Stimulated activated naive B cell treated with anti-CD40 and anti-IgM and Interleukin-4, amounts not matched to agents 10 μg/mL and 1 μg/mL and 100 μg/mL, for 72 hours (primary cell): ENCODE measurements at regions not wholly inside any gene's neighbourhood (a gene's known extent, or its start where the extent isn't known, plus 50 kb on each side); places are given as distances from the start of the nearest gene placed in this dataset.

ENCODE experiments used
- ATAC-seq, 2 donors: fragments of 150-1000 bp; cut with Tn5 transposase; replicated peaks; 2 replicates each; pipeline ENCODE4 v1.10.0; 2021; ENCODE audit warnings: moderate library complexity in 1 of 2
- DNase-seq: peaks from one replicate; pipeline ENCODE4 v3.0.0; 2021
- H3K27ac Mint-ChIP-seq: one replicate; pipeline ENCODE4 v1.8.0; 2022; ENCODE audit warnings: mild to moderate bottlenecking, mixed read lengths
- H3K27me3 Mint-ChIP-seq, 2 donors: one replicate each; pipeline ENCODE4 v1.8.0; 2022; ENCODE audit warnings: mixed read lengths in 2 of 2
- H3K36me3 Mint-ChIP-seq, 2 donors: one replicate each; pipeline ENCODE4 v1.8.0; 2022; ENCODE audit warnings: mixed read lengths in 2 of 2, mild to moderate bottlenecking in 1 of 2
- H3K4me1 Mint-ChIP-seq, 2 donors: one replicate each; pipeline ENCODE4 v1.8.0; 2022; ENCODE audit warnings: mixed read lengths in 2 of 2, mild to moderate bottlenecking in 1 of 2
- H3K4me3 Mint-ChIP-seq, 2 donors: one replicate each; pipeline ENCODE4 v1.8.0; 2022; ENCODE audit warnings: mild to moderate bottlenecking in 2 of 2, mixed read lengths in 2 of 2, moderate library complexity in 1 of 2
- H3K9me3 Mint-ChIP-seq, 2 donors: one replicate each; pipeline ENCODE4 v1.8.0; 2022; ENCODE audit warnings: mixed read lengths in 2 of 2, mild to moderate bottlenecking in 1 of 2

DNA sequence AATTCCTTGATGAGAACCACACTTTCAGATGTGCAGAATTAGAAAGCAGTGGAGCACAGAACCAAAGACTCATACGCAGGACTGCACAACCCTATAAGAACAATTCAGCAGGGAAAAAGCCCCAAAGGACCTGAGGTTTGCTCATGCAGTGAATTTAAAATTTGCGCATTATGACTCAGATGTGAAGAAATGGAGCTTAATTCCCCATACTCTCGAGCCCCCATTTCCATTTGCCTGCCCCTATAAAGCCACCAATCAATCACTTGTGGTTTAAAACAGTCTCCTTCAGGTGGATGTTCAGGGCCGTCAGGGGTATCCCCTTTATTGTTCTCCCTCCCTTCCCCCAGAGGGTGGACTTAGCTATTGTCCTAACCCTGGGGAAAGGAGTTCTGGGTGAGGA is 221.2 kb downstream of the IGSF11 start:
- no peaks in the 10 kb centered on the region for H3K36me3 Mint-ChIP-seq
- no peaks in the 10 kb centered on the region for H3K9me3 Mint-ChIP-seq
- H3K4me3 Mint-ChIP-seq = no peak overlapping the region
- H3K4me1 Mint-ChIP-seq = peaks cover 0 to 6% of the 10 kb centered on the region in 2 donors
- no peak overlapping the region for H3K27ac Mint-ChIP-seq
- peaks cover 3 to 11% of the 10 kb centered on the region in 2 donors for H3K27me3 Mint-ChIP-seq
- DNase-seq (no peak), ATAC-seq (no peak)

DNA sequence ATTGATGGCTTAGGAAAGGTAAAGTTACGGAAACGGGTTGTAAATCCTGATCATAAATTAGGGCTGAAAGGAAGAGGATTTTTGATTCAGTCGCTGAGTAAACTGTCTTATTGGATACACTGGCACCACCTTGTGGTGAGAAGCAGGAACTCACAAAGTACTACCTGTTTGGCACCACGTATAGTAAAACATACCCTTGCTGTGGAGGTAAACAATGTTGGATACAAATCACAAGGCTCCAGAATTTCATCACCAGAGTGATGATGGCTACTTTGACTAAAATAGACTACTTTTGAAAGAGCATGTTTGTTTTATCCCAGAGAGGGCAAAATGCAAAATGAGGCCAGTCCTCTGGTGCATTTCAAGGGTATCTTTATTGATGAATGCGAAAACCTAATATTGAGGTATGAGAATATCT is 216.9 kb downstream of the IGSF11 start:
- peaks cover 0 to 11% of the 10 kb centered on the region in 2 donors for H3K27me3 Mint-ChIP-seq
- peak; percentile 71 to 74 for ATAC-seq
- H3K4me3 Mint-ChIP-seq = no peak overlapping the region
- H3K4me1 Mint-ChIP-seq = peaks cover 0 to 1% of the 10 kb centered on the region in 2 donors
- H3K9me3 Mint-ChIP-seq = no peaks in the 10 kb centered on the region
- H3K27ac Mint-ChIP-seq = no peak overlapping the region
- DNase-seq = no peak
- H3K36me3 Mint-ChIP-seq = no peaks in the 10 kb centered on the region

DNA sequence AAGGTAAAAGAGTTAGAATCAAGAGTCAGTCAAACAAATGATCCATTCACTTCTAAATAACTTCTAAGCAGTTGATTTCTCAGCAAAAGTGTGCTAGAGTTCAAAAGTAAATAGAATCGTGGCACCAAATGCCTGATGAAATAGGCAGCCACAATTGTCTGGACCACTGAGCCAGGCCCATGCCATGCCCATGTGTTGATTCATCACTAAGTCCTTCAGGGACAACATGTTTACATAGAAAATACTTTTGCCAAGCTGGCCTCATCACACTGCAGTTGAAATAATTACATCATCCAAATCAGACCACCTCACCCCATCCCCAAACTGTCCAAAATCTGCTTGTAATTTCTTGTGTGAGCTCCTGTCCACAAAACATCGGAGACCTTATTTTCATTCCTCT is 216.3 kb downstream of the IGSF11 start:
- no peaks in the 10 kb centered on the region for H3K36me3 Mint-ChIP-seq
- peaks cover 0 to 11% of the 10 kb centered on the region in 2 donors for H3K27me3 Mint-ChIP-seq
- DNase-seq (no peak), ATAC-seq (no peak)
- peaks cover 0 to 1% of the 10 kb centered on the region in 2 donors for H3K4me1 Mint-ChIP-seq
- no peak overlapping the region for H3K27ac Mint-ChIP-seq
- H3K4me3 Mint-ChIP-seq = no peak overlapping the region
- H3K9me3 Mint-ChIP-seq = no peaks in the 10 kb centered on the region

DNA sequence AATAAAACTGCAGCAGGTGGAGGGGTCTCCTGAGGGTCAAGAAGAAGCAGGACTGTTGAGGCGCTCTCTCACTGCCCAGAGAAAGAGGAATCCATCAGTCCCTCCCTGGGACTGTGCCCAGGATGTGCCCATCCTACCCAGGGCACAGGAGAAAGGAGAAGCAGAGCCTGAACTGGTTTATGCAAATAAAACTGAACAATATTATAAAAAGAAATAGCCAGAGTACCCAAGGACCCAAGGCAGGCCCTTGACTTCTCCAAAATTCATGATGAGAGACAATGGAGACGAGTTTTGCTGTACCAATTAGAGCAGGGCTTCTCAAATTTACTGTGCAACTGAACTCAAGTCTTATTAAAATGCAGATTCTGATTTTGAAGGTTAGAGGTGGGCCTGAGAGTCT is 211.0 kb downstream of the IGSF11 start:
- Mint-ChIP-seq H3K4me1 (no peaks in the 10 kb centered on the region), H3K27me3 (peaks cover 4% of the 10 kb centered on the region in 2 donors), H3K36me3 (no peaks in the 10 kb centered on the region), H3K9me3 (no peaks in the 10 kb centered on the region), H3K4me3 (no peak overlapping the region), H3K27ac (no peak overlapping the region)
- no peak for DNase-seq
- ATAC-seq = no peak

DNA sequence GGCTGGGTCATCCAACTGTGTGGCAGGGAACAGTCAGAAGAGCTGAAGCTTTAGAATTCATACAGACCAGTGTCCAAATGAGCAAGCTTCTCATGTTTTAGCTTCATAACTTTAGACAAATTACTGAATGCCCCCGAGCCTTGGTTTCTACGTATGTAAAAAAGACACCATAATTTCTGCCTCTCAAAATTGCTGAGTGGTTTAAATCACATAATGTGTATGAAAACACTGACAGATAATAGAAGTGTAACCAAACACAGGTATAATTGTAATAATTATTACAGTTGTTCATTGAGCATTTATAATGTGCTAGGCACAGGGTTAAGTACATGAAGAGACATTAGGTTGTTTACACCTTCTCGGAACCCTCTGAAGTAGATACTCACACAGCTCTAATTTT is 207.2 kb downstream of the IGSF11 start:
- ATAC-seq = no peak
- Mint-ChIP-seq H3K9me3 (no peaks in the 10 kb centered on the region), H3K4me3 (no peak overlapping the region), H3K36me3 (no peaks in the 10 kb centered on the region), H3K27me3 (peaks cover 4% of the 10 kb centered on the region in 2 donors), H3K4me1 (no peaks in the 10 kb centered on the region), H3K27ac (no peak overlapping the region)
- no peak for DNase-seq

DNA sequence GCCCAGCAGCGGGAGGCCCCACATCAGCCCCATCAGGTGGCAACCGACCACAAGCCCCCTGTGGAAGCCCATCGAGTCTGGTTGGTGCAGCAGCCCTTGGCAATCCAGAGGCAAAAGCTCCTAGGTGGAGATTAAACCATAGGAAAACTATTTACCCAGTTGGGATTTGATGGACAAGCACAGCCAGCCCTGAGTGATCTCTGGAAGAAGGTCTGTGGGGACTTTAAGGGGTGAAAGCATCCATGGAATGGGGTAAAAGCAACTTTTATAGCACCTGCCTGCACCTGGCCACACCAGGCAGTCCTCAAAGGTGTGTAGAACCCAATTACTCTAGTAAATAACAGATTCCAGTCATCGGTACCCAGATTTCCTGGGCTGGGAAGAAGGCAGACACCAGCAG is 206.3 kb downstream of the IGSF11 start:
- H3K27ac Mint-ChIP-seq = no peak overlapping the region

DNA sequence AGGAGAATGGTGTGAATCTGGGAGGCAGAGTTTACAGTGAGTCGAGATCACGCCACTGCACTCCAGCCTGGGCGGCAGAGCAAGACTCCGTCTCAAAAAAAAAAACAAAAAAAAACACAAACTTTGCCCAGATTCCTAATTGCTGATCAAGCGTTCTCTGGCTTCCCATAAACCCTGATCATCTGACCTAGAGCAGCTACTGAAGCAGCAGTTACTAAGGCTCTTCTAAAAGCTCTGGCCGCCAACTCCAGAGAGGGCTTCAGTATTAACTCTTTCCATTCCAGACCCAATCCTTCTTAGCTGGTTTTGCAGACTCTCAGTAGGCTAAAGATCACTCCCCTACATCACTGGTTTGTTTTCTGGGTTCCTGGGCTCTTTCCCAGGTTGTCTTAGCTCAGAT is 201.6 kb downstream of the IGSF11 start:
- H3K4me3 Mint-ChIP-seq = no peak overlapping the region

More for the DNA sequence above, 206.3 kb downstream of the IGSF11 start:
- no peak for ATAC-seq
- DNase-seq = no peak
- Mint-ChIP-seq H3K4me3 (no peak overlapping the region), H3K4me1 (no peaks in the 10 kb centered on the region), H3K27me3 (peaks cover 4% of the 10 kb centered on the region in 2 donors), H3K36me3 (no peaks in the 10 kb centered on the region), H3K9me3 (no peaks in the 10 kb centered on the region)

DNA sequence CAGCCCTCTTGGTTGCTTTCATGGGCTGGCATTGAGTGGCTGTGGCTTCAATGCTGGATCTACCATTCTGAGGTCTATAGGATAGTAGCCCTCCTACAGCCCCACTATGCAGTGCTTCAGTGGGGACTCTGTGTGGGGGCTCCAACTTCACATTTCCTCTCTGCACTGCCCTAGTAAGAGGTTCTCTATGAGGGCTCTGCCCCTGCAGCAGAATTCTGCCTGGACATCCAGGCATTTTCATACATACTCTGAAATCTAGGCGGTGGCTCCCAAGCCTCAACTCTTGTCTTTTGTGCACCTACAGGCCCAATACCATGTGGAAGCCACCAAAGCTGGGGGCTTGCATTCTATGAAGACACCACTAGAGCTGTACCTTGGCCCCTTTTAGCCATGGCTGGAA is 195.8 kb downstream of the IGSF11 start:
- Mint-ChIP-seq H3K4me3 (no peak overlapping the region), H3K36me3 (peaks cover 0 to 4% of the 10 kb centered on the region in 2 donors), H3K27ac (no peak overlapping the region), H3K9me3 (peaks cover 15 to 19% of the 10 kb centered on the region in 2 donors), H3K4me1 (no peaks in the 10 kb centered on the region), H3K27me3 (peaks cover 0 to 5% of the 10 kb centered on the region in 2 donors)
- no peak for ATAC-seq
- DNase-seq = no peak

More for the DNA sequence above, 201.6 kb downstream of the IGSF11 start:
- peaks cover 0 to 5% of the 10 kb centered on the region in 2 donors for H3K9me3 Mint-ChIP-seq
- no peak overlapping the region for H3K27ac Mint-ChIP-seq
- no peaks in the 10 kb centered on the region for H3K36me3 Mint-ChIP-seq
- DNase-seq = no peak
- ATAC-seq = no peak
- peaks cover 0 to 5% of the 10 kb centered on the region in 2 donors for H3K27me3 Mint-ChIP-seq
- H3K4me1 Mint-ChIP-seq = no peaks in the 10 kb centered on the region

DNA sequence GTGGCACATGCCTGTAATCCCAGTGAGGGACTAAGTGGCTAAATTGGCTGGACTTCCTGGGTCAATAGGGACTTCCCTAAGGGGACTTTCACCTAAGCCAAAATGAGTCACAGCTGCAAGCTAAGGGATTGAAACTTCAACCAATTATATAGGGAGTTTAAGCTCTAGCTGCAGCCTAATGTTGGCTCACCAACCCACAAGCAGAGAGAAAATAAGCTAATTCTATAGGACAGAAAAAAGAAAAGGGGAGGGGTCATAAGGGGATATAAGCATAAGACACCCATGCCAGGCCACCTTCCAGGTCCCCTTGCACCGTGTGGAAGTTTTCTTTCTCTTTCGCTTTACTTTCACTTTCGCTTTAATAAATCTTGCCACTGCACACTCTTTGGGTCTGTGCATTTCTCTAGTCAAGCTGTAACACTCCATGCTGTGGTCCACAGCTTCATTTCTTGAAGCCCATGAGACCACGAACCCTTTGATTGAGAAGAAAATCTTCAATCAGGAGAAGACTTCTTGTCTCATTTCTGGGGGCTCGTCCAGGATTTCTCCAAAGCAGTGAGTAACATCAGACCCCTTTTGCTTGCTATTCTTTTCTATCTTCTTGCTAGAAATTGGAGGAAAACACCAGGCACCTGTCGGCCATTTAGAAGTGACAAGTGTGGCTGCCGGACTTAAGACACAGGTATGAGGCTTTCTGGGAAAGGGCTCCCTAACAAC is 192.3 kb downstream of the IGSF11 start:
- no peaks in the 10 kb centered on the region for H3K4me1 Mint-ChIP-seq
- H3K9me3 Mint-ChIP-seq = peaks cover 14 to 19% of the 10 kb centered on the region in 2 donors
- H3K27me3 Mint-ChIP-seq = no peaks in the 10 kb centered on the region
- H3K36me3 Mint-ChIP-seq = peaks cover 0 to 4% of the 10 kb centered on the region in 2 donors
- ATAC-seq = no peak
- H3K27ac Mint-ChIP-seq = no peak overlapping the region
- H3K4me3 Mint-ChIP-seq = no peak overlapping the region
- DNase-seq = no peak

DNA sequence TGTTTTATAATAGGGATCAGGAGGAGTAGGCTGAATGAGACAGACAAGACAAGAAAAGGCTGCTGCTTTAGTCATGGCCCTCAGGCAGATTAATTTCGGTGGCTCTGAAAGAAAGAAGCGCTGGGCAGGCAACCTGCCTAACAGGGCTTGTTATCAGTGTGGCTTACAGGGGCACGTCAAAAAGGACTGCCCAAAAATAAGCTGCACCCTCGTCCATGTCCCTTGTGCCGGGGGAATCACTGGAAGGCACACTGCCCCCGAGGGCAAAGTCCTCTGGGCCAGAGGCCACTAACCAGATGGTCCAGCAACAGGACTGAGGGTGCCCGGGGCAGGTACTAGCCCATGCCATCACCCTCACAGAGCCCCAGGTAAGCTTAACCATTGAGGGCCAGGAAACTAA is 188.5 kb downstream of the IGSF11 start:
- ATAC-seq = no peak
- Mint-ChIP-seq H3K4me1 (no peaks in the 10 kb centered on the region), H3K9me3 (peaks cover 4 to 10% of the 10 kb centered on the region in 2 donors), H3K4me3 (no peak overlapping the region), H3K36me3 (no peaks in the 10 kb centered on the region), H3K27me3 (peaks cover 0 to 6% of the 10 kb centered on the region in 2 donors), H3K27ac (no peak overlapping the region)
- DNase-seq = no peak
